Lower lobe of right lung (tissue), 2 donors: ENCODE measurements at regions not wholly inside any gene's neighbourhood (a gene's known extent, or its start where the extent isn't known, plus 50 kb on each side); places are given as distances from the start of the nearest gene placed in this dataset.

Experiments
- ATAC-seq, 2 donors: fragments of 200-7000 bp; cut with Tn5 transposase; one replicate each; pipeline ENCODE4 v1.9.1; 2020 to 2022; ENCODE audit warnings: mild to moderate bottlenecking in 2 of 2, moderate library complexity in 2 of 2
- DNase-seq: peaks from one replicate; pipeline ENCODE4 v3.0.0-alpha.2; 2020
- H3K27ac ChIP-seq: fragments of 200-600 bp; one replicate; pipeline ENCODE4 v1.8.0; 2022
- H3K27me3 ChIP-seq: fragments of 200-600 bp; one replicate; pipeline ENCODE4 v1.8.0; 2022; ENCODE audit warnings: low read depth
- H3K36me3 ChIP-seq: fragments of 200-600 bp; one replicate; pipeline ENCODE4 v1.8.0; 2022; ENCODE audit warnings: mild to moderate bottlenecking
- H3K4me1 ChIP-seq: fragments of 200-600 bp; one replicate; pipeline ENCODE4 v1.8.0; 2022
- H3K4me3 ChIP-seq: fragments of 200-600 bp; one replicate; pipeline ENCODE4 v1.8.0; 2022; ENCODE audit warnings: mild to moderate bottlenecking
- H3K9me3 ChIP-seq: fragments of 200-600 bp; one replicate; pipeline ENCODE4 v1.8.0; 2022
- intact Hi-C: fragments of 100-400 bp; cut with DNase I; formaldehyde crosslinking; loops from one replicate; pipeline ENCODE4 v1.11.0; 2022
- TF ChIP-seq, protein P1 (sequence below): fragments of 200-600 bp; IDR thresholded peaks from one replicate; pipeline ENCODE4 v1.8.0; 2022; ENCODE audit warnings: antibody characterized with exemption, mild to moderate bottlenecking
- donor health status: DM: no; HTN: yes; CAD: no; lungs with severe emphysema.

DNA sequence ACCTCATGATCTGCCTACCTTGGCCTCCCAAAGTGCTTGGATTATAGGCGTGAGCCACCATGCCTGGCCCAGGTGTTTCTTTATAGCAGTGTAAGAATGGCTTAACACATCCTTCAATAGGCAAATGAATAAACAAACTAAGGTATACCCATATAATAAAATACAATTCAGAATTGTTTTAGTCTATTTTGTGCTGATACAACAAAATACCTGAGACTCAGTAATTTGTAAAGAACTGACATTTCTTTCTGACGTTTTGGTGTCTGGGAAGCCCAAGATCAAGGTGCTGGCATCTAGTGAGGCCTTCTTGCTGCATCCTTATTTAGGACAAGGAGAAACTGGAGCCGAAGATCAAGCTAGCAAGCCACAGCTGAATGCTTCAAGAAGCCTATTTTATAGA is 1372.1 kb upstream of the DDX18 start:
- no peak for DNase-seq
- ATAC-seq: no peak
- no peaks in the 10 kb centered on the region for H3K27me3 ChIP-seq
- H3K4me1 ChIP-seq: no peaks in the 10 kb centered on the region
- H3K9me3 ChIP-seq: no peaks in the 10 kb centered on the region
- H3K27ac ChIP-seq: no peak overlapping the region
- intact Hi-C loops: no loop called here
- H3K36me3 ChIP-seq: no peaks in the 10 kb centered on the region
- TF ChIP-seq, protein P1, sequence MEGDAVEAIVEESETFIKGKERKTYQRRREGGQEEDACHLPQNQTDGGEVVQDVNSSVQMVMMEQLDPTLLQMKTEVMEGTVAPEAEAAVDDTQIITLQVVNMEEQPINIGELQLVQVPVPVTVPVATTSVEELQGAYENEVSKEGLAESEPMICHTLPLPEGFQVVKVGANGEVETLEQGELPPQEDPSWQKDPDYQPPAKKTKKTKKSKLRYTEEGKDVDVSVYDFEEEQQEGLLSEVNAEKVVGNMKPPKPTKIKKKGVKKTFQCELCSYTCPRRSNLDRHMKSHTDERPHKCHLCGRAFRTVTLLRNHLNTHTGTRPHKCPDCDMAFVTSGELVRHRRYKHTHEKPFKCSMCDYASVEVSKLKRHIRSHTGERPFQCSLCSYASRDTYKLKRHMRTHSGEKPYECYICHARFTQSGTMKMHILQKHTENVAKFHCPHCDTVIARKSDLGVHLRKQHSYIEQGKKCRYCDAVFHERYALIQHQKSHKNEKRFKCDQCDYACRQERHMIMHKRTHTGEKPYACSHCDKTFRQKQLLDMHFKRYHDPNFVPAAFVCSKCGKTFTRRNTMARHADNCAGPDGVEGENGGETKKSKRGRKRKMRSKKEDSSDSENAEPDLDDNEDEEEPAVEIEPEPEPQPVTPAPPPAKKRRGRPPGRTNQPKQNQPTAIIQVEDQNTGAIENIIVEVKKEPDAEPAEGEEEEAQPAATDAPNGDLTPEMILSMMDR: no peak
- no peak overlapping the region for H3K4me3 ChIP-seq

DNA sequence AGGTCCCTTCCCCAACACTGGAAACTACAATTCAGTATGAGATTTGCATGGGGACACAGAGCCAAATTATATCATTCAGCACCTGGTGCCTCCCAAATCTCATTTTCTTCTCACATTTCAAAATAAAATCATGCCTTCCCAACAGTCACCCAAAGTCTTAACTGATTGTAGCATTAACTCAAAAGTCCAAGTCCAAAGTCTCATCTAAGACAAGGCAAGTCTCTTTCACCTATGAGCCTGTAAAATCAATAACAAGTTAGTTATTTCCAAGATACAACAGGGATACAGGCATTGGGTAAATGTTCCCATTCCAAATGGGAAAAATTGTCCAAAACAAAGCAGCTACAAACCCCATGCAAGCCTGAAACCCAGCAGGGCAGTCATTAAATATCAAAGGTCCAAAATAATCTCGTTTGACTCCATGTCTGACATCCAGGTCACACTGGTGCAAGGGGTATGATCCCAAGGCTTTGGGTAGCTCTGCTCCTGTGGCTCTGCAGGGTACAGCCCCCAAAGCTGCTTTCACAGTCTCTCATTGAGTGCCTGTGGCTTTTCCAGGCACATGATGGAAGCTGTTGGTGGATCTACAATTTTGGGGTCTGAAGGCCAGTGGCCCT is 1370.1 kb upstream of the DDX18 start:
- DNase-seq (no peak), ATAC-seq (no peak)
- Histone ChIP-seq H3K4me3 (no peak overlapping the region), H3K27me3 (no peaks in the 10 kb centered on the region), H3K27ac (no peak overlapping the region), H3K9me3 (no peaks in the 10 kb centered on the region), H3K4me1 (no peaks in the 10 kb centered on the region), H3K36me3 (no peaks in the 10 kb centered on the region)
- intact Hi-C loops: no loop called here
- TF ChIP-seq, protein P1: no peak

DNA sequence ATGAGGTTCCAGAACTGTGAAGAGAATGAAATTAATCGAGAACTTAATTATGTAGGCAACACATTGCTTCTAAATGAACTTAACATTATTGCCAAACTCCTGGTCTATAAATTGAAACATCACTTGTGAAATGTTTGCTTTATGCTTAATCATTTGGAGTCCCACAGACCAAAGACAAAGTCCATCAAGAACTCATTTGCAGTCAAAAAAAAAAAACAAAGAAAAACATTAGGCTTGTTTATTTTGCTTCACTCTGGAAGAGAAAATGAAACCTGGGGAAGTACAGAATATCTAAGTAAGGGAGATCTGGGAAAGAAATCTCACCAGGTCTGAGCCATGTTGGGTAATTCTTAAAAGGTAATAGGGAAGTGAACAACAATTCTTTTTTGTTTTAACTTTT is 1363.5 kb upstream of the DDX18 start:
- ATAC-seq: no peak
- H3K36me3 ChIP-seq: no peaks in the 10 kb centered on the region
- TF ChIP-seq, protein P1: no peak
- H3K27me3 ChIP-seq: no peaks in the 10 kb centered on the region
- H3K9me3 ChIP-seq: peaks cover 17% of the 10 kb centered on the region
- intact Hi-C loops: no loop called here
- no peak overlapping the region for H3K27ac ChIP-seq
- DNase-seq: no peak
- H3K4me1 ChIP-seq: no peaks in the 10 kb centered on the region
- no peak overlapping the region for H3K4me3 ChIP-seq

DNA sequence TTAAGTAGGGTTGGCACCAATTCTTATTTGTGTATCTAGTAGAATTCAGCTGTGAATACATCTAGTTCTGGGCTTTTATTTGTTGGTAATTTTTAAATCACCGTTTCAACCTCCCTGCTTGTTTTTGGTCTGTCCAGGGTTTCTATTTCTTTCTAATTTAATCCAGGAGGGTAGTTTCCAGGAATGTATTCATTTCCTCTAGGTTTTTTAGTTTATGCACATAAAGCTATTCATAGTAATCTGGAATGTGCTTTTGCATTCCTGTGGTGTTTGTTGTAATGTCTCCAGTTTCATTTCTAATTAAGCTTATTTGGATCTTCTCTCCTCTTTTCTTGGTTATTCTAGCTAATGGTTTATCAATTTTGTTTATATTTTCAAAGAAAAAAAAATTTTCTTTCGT is 1361.8 kb upstream of the DDX18 start:
- Histone ChIP-seq H3K9me3 (peaks cover 17% of the 10 kb centered on the region), H3K4me3 (no peak overlapping the region), H3K4me1 (no peaks in the 10 kb centered on the region), H3K27me3 (no peaks in the 10 kb centered on the region), H3K27ac (no peak overlapping the region), H3K36me3 (no peaks in the 10 kb centered on the region)
- DNase-seq (no peak), ATAC-seq (no peak)
- intact Hi-C loops: no loop called here
- TF ChIP-seq, protein P1: no peak

DNA sequence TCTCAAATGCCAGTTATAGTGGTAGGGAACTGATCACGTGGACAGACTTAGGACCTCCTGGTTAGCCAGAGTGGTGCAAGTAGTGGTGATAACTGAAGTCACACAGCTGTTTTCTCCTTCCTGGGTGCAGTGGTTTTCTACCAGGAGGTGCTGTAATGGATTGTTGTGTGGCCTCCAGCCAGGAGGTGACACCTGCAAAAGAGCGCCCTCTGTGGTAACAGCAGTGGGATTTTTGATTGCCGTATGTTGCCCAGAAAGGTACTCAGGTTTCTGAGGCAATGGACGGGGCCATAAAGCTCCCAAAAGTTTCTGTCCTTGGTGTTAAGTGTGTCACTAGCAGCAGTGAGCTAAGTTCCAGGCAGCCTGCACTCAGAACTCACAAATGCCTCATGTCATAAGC is 1358.1 kb upstream of the DDX18 start:
- intact Hi-C loops: no loop called here
- no peak for ATAC-seq
- peaks cover 17% of the 10 kb centered on the region for H3K9me3 ChIP-seq
- no peaks in the 10 kb centered on the region for H3K27me3 ChIP-seq
- H3K27ac ChIP-seq: no peak overlapping the region
- no peak for DNase-seq
- H3K36me3 ChIP-seq: no peaks in the 10 kb centered on the region
- TF ChIP-seq, protein P1: no peak
- H3K4me1 ChIP-seq: no peaks in the 10 kb centered on the region
- no peak overlapping the region for H3K4me3 ChIP-seq
